Activated T-cell treated with anti-CD3 and anti-CD28 coated beads for 1 hour (primary cell): ENCODE measurements at regions not wholly inside any gene's neighbourhood (a gene's known extent, or its start where the extent isn't known, plus 50 kb on each side); places are given as distances from the start of the nearest gene placed in this dataset.

Experiments
- DNase-seq: peaks from one replicate; pipeline ENCODE4 v3.0.0-alpha.2; 2020; ENCODE audit warnings: low read depth

GRCh38 chr20:56996533-56996932 lies 269.9 kb downstream of the BMP7 start:
- no peak for DNase-seq

DNA sequence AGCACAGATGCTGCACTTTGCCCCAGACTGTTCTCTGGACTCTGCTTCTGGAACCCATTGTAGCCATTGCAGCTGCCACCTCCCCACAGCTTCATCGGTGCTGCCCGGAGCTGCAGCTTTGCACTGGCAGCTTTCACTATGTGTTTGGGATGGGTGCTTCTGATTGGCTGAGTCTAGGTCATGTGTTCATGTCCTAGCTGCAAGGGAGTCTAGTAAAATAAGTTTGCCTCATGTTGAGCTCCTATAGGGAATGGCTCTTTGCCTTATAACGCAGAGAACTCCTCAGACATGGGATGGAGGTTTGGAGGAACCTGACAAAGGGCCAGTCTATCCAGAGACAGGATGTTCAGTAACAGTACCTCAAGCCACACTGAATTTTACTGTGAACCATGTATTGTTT lies 268.0 kb downstream of the BMP7 start:
- no peak for DNase-seq

DNA sequence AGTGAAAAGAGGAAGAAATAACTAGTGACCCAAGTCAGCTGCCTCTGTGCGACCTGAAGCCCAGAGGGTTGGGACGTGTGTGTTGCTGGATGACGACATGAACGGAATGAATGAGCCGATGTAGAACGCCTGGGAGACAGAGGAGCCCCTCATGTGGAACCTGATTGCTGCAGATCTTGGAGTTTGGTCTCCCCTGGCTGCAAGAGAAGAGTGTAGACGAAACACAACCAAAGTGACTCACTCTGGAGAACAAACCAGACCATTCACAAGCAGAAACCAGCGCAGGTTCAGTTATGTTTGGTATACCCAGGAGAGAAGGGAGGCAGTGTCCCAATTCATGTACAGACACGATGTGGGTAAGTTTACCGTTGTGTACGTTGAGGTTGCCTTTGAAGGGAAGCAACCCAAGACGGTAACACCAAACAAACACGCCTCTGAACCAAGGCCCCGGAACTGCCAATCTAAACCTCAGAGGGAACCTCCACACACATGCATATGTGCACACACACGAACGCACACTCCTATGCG lies 265.9 kb downstream of the BMP7 start:
- DNase-seq: no peak

DNA sequence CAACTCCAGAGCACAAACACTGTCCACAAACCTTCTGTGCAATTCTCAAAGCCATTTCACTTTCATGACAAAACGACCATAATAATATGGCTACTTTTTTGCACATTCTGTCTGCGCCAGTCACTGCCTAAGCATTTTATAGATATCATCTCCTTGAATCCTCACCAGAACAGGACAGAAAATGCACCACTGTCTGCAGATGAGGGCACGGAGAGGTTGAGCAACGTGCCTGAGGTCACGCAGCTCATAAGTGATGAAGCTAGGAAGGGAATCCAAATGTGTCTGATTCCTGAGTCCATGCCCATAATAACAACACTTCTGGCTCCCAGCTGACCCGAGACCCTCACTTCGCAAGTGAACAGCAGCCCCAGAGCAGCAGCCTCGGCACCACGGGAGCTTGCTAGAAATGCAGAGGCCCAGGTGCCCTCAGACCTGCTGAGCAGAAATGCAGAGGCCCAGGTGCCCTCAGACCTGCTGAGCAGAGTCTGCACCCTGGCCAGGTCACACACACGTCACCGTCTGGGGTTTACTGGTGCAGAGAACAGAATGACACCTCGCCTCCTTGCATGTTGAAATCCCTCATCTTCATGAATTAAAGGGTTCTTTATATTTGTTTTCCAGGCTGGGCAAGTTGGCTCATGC lies 265.2 kb downstream of the BMP7 start:
- DNase-seq: no peak

GRCh38 chr20:57002066-57002570 lies 264.3 kb downstream of the BMP7 start:
- no peak for DNase-seq

- no peak for DNase-seq
Measured at GRCh38 chr20:57003012-57003411, 263.4 kb downstream of the BMP7 start.

GRCh38 chr20:57004416-57004815 lies 262.0 kb downstream of the BMP7 start:
- DNase-seq: no peak

- no peak for DNase-seq
Measured at GRCh38 chr20:57004951-57005933, 261.2 kb downstream of the BMP7 start.

GRCh38 chr20:57006411-57007170 lies 259.9 kb downstream of the BMP7 start:
- DNase-seq: no peak

GRCh38 chr20:57007171-57007540 lies 259.3 kb downstream of the BMP7 start:
- no peak for DNase-seq

GRCh38 chr20:57008217-57008616 lies 258.2 kb downstream of the BMP7 start:
- DNase-seq: no peak

DNA sequence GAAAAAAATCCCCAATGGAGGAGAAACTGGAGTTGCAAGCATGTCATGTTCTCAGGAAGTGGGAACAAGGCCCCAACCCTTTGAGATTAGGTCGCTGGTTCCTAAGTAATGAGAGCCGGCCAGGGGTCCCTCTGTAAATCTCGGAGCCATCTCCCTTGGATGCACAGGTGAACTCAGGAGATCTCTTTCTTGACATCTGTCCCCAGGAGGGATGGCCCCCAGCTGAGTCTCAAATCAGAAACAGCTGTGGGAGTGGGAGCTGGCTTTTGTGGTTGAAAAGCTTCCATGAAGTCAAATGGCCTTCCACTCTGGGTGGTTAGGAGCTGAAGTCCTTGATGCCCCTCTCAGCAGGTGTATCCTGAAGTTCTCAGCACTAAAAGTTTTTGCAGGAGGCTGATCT lies 257.1 kb downstream of the BMP7 start:
- no peak for DNase-seq

DNA sequence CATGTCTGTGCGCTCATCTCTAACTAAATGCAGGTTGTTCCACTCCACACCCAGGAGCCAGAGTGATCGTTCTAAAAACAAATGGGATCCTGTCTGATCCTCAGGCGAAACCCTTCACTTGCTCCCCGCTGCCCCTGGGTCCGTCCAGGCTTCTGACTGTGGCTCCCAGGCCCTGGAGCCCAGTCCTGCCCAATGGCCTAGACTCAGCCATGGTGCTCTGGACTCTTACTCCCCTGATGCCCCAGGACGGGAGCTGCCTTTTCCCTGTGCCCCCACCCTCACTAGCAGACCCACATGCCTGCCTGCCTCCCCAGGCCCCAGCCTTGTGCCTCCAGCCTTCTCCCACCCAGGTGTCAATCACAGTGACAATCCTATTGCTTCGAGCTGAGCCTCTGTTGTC lies 256.7 kb downstream of the BMP7 start:
- DNase-seq: no peak

DNA sequence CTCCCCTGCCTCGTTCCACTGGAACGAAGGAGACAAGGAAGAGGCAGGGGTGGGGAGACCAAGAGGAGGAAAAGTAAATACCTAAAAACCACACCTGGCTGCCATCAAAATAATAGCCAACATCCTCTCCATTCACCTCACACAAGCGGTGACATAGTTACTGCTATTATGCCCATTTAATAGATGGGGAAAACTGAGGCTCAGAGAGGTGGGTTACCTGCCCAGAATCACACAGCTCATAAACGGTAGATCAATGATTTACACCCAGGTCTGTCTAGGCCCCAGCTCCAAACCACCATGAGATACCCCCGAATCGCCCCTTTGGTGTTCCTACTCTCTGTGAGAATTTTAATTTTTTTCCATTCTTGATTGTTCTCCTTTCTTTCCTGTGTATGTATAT lies 253.8 kb downstream of the BMP7 start:
- no peak for DNase-seq

- DNase-seq: no peak
Measured at GRCh38 chr20:57013217-57013616, 253.2 kb downstream of the BMP7 start.

- no peak for DNase-seq
Measured at GRCh38 chr20:57013741-57014140, 252.7 kb downstream of the BMP7 start.

DNA sequence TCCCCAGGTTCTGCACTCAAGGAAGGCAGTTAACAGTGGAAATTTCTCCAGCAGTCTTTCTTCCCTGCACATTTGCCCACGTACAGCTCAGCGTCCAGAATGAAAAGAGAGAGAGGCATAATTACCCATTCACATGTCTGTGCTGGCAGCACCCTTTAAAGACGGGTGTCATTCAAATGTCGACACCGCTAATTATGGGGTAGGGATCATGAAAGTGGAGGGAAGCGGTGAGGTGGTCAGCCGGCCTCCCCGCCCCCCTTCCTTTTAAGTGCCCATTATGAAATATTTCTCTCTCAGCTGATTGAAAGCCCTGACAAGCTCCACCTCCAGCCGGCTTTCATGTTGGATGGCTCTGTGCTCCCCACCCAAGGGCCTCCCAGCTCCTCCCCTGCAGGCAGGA lies 246.1 kb downstream of the BMP7 start:
- no peak for DNase-seq

- no peak for DNase-seq
Measured at GRCh38 chr20:57022306-57022705, 244.1 kb downstream of the BMP7 start.

DNA sequence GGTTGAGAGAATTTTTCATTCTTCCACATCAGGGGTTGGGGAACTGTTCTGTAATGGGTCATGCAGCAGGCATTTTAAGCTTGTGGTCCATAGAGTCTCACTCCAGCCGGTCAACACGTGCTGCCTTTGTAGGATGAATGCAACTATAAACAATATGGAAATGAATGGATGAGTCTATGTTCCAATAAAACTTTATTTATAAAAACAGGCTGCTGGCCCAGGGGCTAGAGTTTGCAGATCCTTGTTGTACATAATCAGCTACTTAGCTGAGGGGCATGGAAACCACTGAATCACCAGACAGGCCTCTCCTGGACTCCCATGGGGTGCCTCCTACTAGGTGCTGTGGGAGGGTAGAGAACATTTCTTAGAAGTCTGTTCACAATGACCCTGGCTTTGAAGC lies 243.4 kb downstream of the BMP7 start:
- DNase-seq: no peak

DNA sequence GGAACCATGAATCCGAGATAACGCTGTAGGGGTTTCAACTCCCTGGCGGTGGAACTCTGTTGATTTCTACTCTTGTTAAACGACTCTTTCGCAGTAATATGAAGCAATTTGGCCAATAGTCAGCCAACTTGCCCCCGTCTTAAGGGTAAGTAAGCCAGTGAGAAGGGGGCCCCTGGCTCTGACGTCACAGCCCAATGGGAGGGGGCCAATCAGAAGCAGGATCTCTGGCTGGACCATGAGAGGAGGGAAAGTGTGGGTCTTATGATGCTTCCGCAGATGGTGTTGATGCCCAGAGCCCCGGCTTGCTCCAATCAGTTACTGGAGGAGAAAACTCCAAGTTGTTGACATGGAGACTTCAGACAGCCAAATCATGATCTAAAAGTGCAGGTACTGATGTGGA lies 242.4 kb downstream of the BMP7 start:
- no peak for DNase-seq

- DNase-seq: no peak
Measured at GRCh38 chr20:57024849-57025248, 241.6 kb downstream of the BMP7 start.

- DNase-seq: no peak
Measured at GRCh38 chr20:57025261-57025660, 241.2 kb downstream of the BMP7 start.
